OCI-LY7 (cell line): ENCODE measurements at regions not wholly inside any gene's neighbourhood (a gene's known extent, or its start where the extent isn't known, plus 50 kb on each side); places are given as distances from the start of the nearest gene placed in this dataset.

Experiments
- BruUV-seq: library from RNA; stranded (reverse); fragments of 400-500 nt; replicated peaks from 2 replicates; lab custom pipeline; 2021; lab: Mats Ljungman, UMichigan
- CTCF ChIA-PET: fragments of 300-600 bp; sonication (Branson Sonifier 250); formaldehyde crosslinking; loops from one replicate; lab custom pipeline; 2022; ENCODE audit warnings: antibody characterized with exemption; ENCODE audit not compliant: unreplicated experiment; lab: Charles Lee
- POLR2A ChIA-PET: fragments of 300-600 bp; sonication (Branson Sonifier 250); formaldehyde crosslinking; loops from one replicate; lab custom pipeline; 2022; ENCODE audit warnings: antibody characterized with exemption; lab: Charles Lee
- DNase-seq: peaks from one replicate; pipeline ENCODE4 v3.0.0-alpha.2; 2015; ENCODE audit warnings: low spot score
- H2AFZ ChIP-seq: fragments of 200-600 bp; sonication (generic), shearing (Covaris generic); 2 replicates; pipeline ENCODE4 v1.6.1; 2014; ENCODE audit warnings: mild to moderate bottlenecking, antibody characterized with exemption, low read length, moderate library complexity
- H3K27ac ChIP-seq: fragments of 200-600 bp; sonication (generic); 2 replicates; pipeline ENCODE4 v1.5.1; 2014; ENCODE audit warnings: mixed run types, low read depth, mild to moderate bottlenecking, moderate library complexity, low read length, inconsistent platforms; ENCODE audit not compliant: poor library complexity, severe bottlenecking
- H3K36me3 ChIP-seq: fragments of 200-600 bp; sonication (generic); 2 replicates; pipeline ENCODE4 v1.6.1; 2014; ENCODE audit warnings: mild to moderate bottlenecking, antibody characterized with exemption, low read length, moderate library complexity, mixed read lengths; ENCODE audit not compliant: insufficient read depth
- H3K4me1 ChIP-seq: fragments of 200-600 bp; sonication (generic); 2 replicates; pipeline ENCODE4 v1.5.1; 2014; ENCODE audit warnings: mild to moderate bottlenecking, low read length; ENCODE audit not compliant: insufficient read depth, poor library complexity, severe bottlenecking
- H3K4me2 ChIP-seq: fragments of 200-600 bp; sonication (generic); 2 replicates; pipeline ENCODE4 v1.6.1; 2014; ENCODE audit warnings: mild to moderate bottlenecking, low read length
- H3K4me3 ChIP-seq: fragments of 200-600 bp; sonication (generic); 2 replicates; pipeline ENCODE4 v1.5.1; 2014; ENCODE audit warnings: mild to moderate bottlenecking, low read depth, low read length; ENCODE audit not compliant: poor library complexity, severe bottlenecking
- H3K79me2 ChIP-seq: fragments of 200-600 bp; sonication (generic); 2 replicates; pipeline ENCODE4 v1.6.1; 2016; ENCODE audit warnings: low read depth, mild to moderate bottlenecking, low read length, moderate library complexity, mixed read lengths; ENCODE audit not compliant: insufficient read depth
- H3K9me2 ChIP-seq: fragments of 200-600 bp; sonication (generic); 2 replicates; pipeline ENCODE4 v1.6.1; 2016; ENCODE audit warnings: mild to moderate bottlenecking, low read length, mixed read lengths; ENCODE audit not compliant: insufficient read depth
- H3K9me3 ChIP-seq: fragments of 200-600 bp; sonication (generic); 2 replicates; pipeline ENCODE4 v1.6.1; 2014; ENCODE audit warnings: mild to moderate bottlenecking, mixed run types, low read length, mixed read lengths
- H4K20me1 ChIP-seq: fragments of 200-600 bp; sonication (generic); 2 replicates; pipeline ENCODE4 v1.6.1; 2014; ENCODE audit warnings: mild to moderate bottlenecking, antibody characterized with exemption, low read length, moderate library complexity, mixed read lengths; ENCODE audit not compliant: insufficient read depth
- EZH2phosphoT487 ChIP-seq: fragments of 200-600 bp; sonication (generic); IDR thresholded peaks from 2 replicates; pipeline ENCODE4 v1.6.1; 2018; ENCODE audit warnings: low read depth, borderline replicate concordance, mild to moderate bottlenecking, mixed run types, antibody characterized with exemption, low read length, moderate library complexity, mixed read lengths
- intact Hi-C: fragments of 100-400 bp; cut with micrococcal nuclease; formaldehyde crosslinking; loops from one replicate; pipeline ENCODE4 v1.10.0; 2022; ENCODE audit not compliant: unreplicated experiment
- TF ChIP-seq, protein P1 (sequence below): fragments of 200-600 bp; sonication (generic); conservative IDR thresholded peaks from 2 replicates; pipeline ENCODE4 v1.5.1; 2014; ENCODE audit warnings: mild to moderate bottlenecking, antibody characterized with exemption, low read length, moderate library complexity, mixed read lengths

DNA sequence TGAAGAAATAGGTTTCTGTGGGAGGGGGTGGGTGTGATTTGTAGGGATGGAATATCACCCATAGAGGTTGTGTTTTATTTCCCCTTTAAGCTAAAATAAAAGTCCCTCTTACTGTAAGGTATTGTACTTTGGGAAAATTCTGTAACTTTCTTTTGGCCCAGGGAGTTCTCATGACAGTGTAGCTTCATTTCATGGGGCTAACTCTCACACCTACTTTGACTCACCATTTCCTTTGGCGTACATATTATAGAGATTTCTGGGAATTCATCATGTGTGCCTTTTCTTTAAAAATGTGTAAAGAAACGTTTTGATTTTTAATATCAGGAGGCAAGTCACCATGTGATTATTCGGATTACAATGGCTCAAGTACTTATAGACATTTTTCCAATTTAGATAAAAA lies 477.7 kb upstream of the CFAP20DC start:
- H3K9me3 ChIP-seq: no peaks in the 10 kb centered on the region
- no peak overlapping the region for H3K27ac ChIP-seq
- ChIA-PET POLR2A (interaction anchor here (0.7 kb wide), 1 partner anchor 31 kb away, joined by 3 read pairs; no protein-coding TSS in a partner anchor), CTCF (no interaction called here)
- BruUV-seq: no TSS peak
- H3K4me1 ChIP-seq: no peaks in the 10 kb centered on the region
- H3K79me2 ChIP-seq: no peaks in the 10 kb centered on the region
- H3K36me3 ChIP-seq: no peaks in the 10 kb centered on the region
- H4K20me1 ChIP-seq: no peaks in the 10 kb centered on the region
- no peak overlapping the region for H3K4me3 ChIP-seq
- DNase-seq: no peak
- TF ChIP-seq, protein P1, sequence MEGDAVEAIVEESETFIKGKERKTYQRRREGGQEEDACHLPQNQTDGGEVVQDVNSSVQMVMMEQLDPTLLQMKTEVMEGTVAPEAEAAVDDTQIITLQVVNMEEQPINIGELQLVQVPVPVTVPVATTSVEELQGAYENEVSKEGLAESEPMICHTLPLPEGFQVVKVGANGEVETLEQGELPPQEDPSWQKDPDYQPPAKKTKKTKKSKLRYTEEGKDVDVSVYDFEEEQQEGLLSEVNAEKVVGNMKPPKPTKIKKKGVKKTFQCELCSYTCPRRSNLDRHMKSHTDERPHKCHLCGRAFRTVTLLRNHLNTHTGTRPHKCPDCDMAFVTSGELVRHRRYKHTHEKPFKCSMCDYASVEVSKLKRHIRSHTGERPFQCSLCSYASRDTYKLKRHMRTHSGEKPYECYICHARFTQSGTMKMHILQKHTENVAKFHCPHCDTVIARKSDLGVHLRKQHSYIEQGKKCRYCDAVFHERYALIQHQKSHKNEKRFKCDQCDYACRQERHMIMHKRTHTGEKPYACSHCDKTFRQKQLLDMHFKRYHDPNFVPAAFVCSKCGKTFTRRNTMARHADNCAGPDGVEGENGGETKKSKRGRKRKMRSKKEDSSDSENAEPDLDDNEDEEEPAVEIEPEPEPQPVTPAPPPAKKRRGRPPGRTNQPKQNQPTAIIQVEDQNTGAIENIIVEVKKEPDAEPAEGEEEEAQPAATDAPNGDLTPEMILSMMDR: no peak
- TF ChIP-seq EZH2phosphoT487: no peak
- intact Hi-C loops: no loop called here
- H2AFZ ChIP-seq: no peak overlapping the region
- H3K4me2 ChIP-seq: no peak overlapping the region
- no peaks in the 10 kb centered on the region for H3K9me2 ChIP-seq

DNA sequence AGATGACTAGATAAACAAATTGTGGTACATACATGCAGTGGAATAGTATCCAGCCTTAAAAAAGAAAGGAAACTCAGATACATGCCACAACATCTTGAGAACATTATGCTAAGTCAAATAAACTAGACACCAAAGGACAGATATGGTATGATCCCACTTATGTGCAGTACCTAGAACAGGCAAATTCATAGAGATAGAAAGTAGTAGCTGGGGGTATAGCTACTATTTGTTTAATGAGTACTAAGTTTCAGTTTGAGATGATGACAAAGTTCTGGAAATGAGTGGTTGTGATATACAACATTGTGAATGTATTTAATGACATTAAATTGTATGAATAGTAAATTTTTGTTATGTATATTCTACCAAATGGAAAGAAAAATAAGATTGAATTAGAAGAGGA lies 477.2 kb upstream of the CFAP20DC start:
- intact Hi-C loops: no loop called here

DNA sequence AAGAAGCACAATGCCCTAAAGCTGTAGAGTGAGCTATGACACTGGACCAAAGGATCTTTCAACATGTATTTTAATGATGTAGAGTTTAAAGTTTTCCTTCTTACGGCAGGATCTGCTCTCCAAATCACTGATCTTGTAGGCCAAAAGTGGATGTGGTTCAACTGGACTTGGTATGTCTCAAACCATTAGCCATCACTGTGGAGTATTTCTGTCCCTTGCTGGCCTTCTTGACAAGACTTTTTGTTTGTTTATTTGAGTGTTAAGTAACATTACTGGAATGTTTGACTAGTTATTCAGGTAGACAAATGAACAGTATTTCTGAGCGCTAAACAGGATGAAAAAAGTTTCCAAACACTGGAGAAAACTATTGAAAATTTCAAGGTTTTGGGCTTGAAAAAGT lies 472.7 kb upstream of the CFAP20DC start:
- intact Hi-C loops: no loop called here
- no peak overlapping the region for H3K4me2 ChIP-seq
- TF ChIP-seq, protein P1: no peak
- no peak for TF ChIP-seq EZH2phosphoT487
- no peaks in the 10 kb centered on the region for H4K20me1 ChIP-seq
- no peaks in the 10 kb centered on the region for H3K9me2 ChIP-seq
- H3K9me3 ChIP-seq: no peaks in the 10 kb centered on the region
- H3K36me3 ChIP-seq: no peaks in the 10 kb centered on the region
- H2AFZ ChIP-seq: no peak overlapping the region
- CTCF ChIA-PET: interaction anchor here (0.6 kb wide), 1 partner anchor 21 kb away, joined by 5 read pairs; no protein-coding TSS in a partner anchor
- no peak overlapping the region for H3K4me3 ChIP-seq
- BruUV-seq: no TSS peak
- no peaks in the 10 kb centered on the region for H3K4me1 ChIP-seq
- no peaks in the 10 kb centered on the region for H3K79me2 ChIP-seq
- POLR2A ChIA-PET: no interaction called here
- H3K27ac ChIP-seq: no peak overlapping the region
- no peak for DNase-seq

More for the DNA sequence above, 477.2 kb upstream of the CFAP20DC start:
- POLR2A ChIA-PET: interaction anchor here (0.7 kb wide), 1 partner anchor 31 kb away, joined by 3 read pairs; no protein-coding TSS in a partner anchor
- Histone ChIP-seq H3K36me3 (no peaks in the 10 kb centered on the region), H3K9me3 (no peaks in the 10 kb centered on the region), H3K79me2 (no peaks in the 10 kb centered on the region), H3K9me2 (no peaks in the 10 kb centered on the region), H4K20me1 (no peaks in the 10 kb centered on the region), H3K27ac (no peak overlapping the region), H3K4me1 (no peaks in the 10 kb centered on the region), H3K4me2 (no peak overlapping the region), H2AFZ (no peak overlapping the region), H3K4me3 (no peak overlapping the region)
- CTCF ChIA-PET: no interaction called here
- DNase-seq: no peak
- TF ChIP-seq, protein P1: no peak
- TF ChIP-seq EZH2phosphoT487: no peak
- no TSS peak for BruUV-seq
